ENCODE measurements at regions not wholly inside any gene's neighbourhood (a gene's known extent, or its start where the extent isn't known, plus 50 kb on each side); places are given as distances from the start of the nearest gene placed in this dataset.

DNA sequence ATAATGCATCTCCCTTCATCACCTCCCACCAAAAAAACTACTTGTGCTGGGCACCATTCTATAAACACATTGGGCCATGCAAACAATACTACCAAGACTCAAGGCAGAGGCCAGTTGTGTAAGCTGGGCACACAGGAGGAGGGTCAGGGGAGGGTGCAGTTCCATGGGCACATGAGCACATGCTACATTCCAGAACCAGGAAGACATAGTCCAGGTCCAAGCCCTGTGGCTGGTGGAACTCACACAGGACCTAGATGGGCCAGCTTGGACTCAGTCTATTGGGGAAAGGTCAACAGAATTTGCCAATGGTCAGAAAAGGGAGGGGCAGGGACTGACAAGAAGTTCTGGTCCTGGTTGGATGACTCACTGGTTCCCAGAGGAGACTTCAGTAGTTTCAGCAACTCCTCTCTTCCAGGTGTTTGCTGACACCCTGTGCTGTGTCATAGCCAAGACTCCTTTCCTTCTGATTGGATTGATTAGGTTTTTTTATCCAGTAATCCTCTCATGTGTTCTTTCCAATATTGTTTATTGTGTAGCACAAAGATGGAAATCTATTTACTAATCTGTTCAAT is 249.7 kb downstream of the C1orf94 start:
- H3K36me3 ChIP-seq (ENCODE audit: low read length): no peaks in the 10 kb centered on the region
- H3K4me2 ChIP-seq (ENCODE audit: low read depth, low read length, poor library complexity, severe bottlenecking): no peak overlapping the region
- H3K9me3 ChIP-seq (ENCODE audit: insufficient read depth, low read length): no peaks in the 10 kb centered on the region
- H3K9me2 ChIP-seq (replicated peaks; ENCODE audit: insufficient read depth, low read length): no peaks in the 10 kb centered on the region
- H4K20me1 ChIP-seq (ENCODE audit: low read depth, low read length): no peaks in the 10 kb centered on the region
- TF ChIP-seq EZH2phosphoT487 (conservative IDR thresholded peaks at IDR 0.05; ENCODE audit: low read length) (no peak), CTCF (IDR thresholded peaks at IDR 0.05; ENCODE audit: insufficient read depth, low read length, poor library complexity, severe bottlenecking) (no peak)
- no peak overlapping the region for H3K9ac ChIP-seq (ENCODE audit: low read length)
- H3K79me2 ChIP-seq (ENCODE audit: insufficient read depth, low read length): no peaks in the 10 kb centered on the region
- H3K27ac ChIP-seq (ENCODE audit: low read depth, low read length): no peak overlapping the region
- H3K27me3 ChIP-seq (ENCODE audit: low read length): peaks cover 3% of the 10 kb centered on the region; the same call in 1 of the 2 replicates
- no peak overlapping the region for H2AFZ ChIP-seq (ENCODE audit: low read depth, low read length, severe bottlenecking)
- H3F3A ChIP-seq (ENCODE audit: insufficient read depth): no peaks in the 10 kb centered on the region
- no peak overlapping the region for H3K4me3 ChIP-seq (ENCODE audit: insufficient read depth, low read length, poor library complexity, severe bottlenecking)

- Histone ChIP-seq H3K4me3 (ENCODE audit: insufficient read depth, low read length, poor library complexity, severe bottlenecking) (no peak overlapping the region), H3K79me2 (ENCODE audit: insufficient read depth, low read length) (no peaks in the 10 kb centered on the region), H3K9me2 (replicated peaks; ENCODE audit: insufficient read depth, low read length) (no peaks in the 10 kb centered on the region), H3K4me2 (ENCODE audit: low read depth, low read length, poor library complexity, severe bottlenecking) (no peak overlapping the region), H3K27me3 (ENCODE audit: low read length) (peaks cover 3% of the 10 kb centered on the region; the same call in 1 of the 2 replicates), H4K20me1 (ENCODE audit: low read depth, low read length) (no peaks in the 10 kb centered on the region), H3K27ac (ENCODE audit: low read depth, low read length) (no peak overlapping the region), H3F3A (ENCODE audit: insufficient read depth) (no peaks in the 10 kb centered on the region), H2AFZ (ENCODE audit: low read depth, low read length, severe bottlenecking) (no peak overlapping the region), H3K36me3 (ENCODE audit: low read length) (no peaks in the 10 kb centered on the region), H3K9me3 (ENCODE audit: insufficient read depth, low read length) (no peaks in the 10 kb centered on the region), H3K9ac (ENCODE audit: low read length) (no peak overlapping the region)
- TF ChIP-seq CTCF (IDR thresholded peaks at IDR 0.05; ENCODE audit: insufficient read depth, low read length, poor library complexity, severe bottlenecking): no peak
- no peak for TF ChIP-seq EZH2phosphoT487 (conservative IDR thresholded peaks at IDR 0.05; ENCODE audit: low read length)
Measured at GRCh38 chr1:34427170-34427569, 250.5 kb downstream of the C1orf94 start.

DNA sequence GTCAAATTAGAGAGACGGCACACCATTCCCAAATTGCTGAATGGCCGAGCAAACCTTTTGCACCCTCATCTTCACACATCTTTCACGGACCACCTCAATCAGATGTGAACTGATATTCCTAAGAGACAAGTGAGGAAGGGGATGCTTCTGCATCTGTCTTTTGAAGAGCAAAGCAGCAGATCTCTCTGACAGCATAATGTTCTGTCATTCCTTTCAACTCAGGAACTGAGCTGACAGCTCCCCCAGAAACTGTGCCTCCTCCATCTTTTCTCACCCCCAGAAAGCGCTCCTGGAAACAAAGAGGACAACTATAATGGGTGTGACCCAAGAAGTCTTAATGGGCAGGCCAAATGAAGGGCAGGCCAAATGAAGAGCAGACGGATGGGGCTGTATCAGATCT is 256.4 kb downstream of the C1orf94 start:
- Histone ChIP-seq H3K4me2 (ENCODE audit: low read depth, low read length, poor library complexity, severe bottlenecking) (no peak overlapping the region), H3F3A (ENCODE audit: insufficient read depth) (no peaks in the 10 kb centered on the region), H2AFZ (ENCODE audit: low read depth, low read length, severe bottlenecking) (no peak overlapping the region), H3K36me3 (ENCODE audit: low read length) (no peaks in the 10 kb centered on the region), H3K9ac (ENCODE audit: low read length) (no peak overlapping the region), H3K4me3 (ENCODE audit: insufficient read depth, low read length, poor library complexity, severe bottlenecking) (no peak overlapping the region), H3K27me3 (ENCODE audit: low read length) (no peaks in the 10 kb centered on the region), H3K27ac (ENCODE audit: low read depth, low read length) (no peak overlapping the region), H3K79me2 (ENCODE audit: insufficient read depth, low read length) (no peaks in the 10 kb centered on the region), H3K9me3 (ENCODE audit: insufficient read depth, low read length) (no peaks in the 10 kb centered on the region), H3K9me2 (replicated peaks; ENCODE audit: insufficient read depth, low read length) (no peaks in the 10 kb centered on the region), H4K20me1 (ENCODE audit: low read depth, low read length) (no peaks in the 10 kb centered on the region)
- no peak for TF ChIP-seq CTCF (IDR thresholded peaks at IDR 0.05; ENCODE audit: insufficient read depth, low read length, poor library complexity, severe bottlenecking)
- no peak for TF ChIP-seq EZH2phosphoT487 (conservative IDR thresholded peaks at IDR 0.05; ENCODE audit: low read length)

Measured in SU-DHL-6 (cell line).